ENCODE measurements at regions not wholly inside any gene's neighbourhood (a gene's known extent, or its start where the extent isn't known, plus 50 kb on each side); places are given as distances from the start of the nearest gene placed in this dataset.

DNA sequence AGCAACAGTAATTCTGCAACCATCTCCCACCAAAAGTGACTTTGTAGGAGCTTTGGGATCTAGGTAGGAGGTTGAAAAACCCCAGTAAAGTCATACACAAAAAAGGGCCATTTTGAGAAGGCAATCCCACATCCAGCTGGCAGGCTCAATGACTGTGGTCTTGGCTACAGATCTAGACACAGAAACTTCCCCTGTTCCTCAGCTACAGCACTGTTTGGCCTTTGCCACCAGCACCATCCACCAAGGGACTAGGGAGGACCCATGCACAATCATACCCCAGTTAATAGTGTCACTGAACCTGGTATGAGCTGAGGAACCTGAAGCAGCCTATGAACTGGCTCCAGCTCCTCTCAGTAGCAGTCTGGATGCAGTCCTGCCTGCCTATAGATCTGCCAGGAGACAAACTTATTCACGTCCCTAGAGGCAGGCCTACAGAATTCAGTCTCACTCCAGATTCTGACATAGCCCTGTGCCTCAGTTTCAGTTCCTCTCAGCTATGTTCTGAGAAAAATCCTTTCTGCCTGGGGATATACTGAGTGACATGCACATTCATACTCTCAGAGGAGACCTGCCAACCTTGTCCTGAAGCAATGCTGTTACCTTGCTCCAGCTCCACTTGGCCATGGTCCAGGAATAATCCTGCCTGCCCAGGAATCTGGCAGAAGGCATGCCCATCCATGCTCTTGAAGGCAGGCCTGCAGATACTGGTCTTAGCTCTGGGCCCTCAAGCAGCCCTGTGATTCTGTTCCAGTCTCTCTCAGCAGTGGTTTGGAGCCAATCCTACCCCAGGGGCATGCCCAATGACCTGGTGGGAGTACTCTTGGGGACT lies 2048.3 kb upstream of the PCDH20 start:
- Histone ChIP-seq H3K36me3 (no peaks in the 10 kb centered on the region), H3K27ac (replicated peaks in 1 of 4) (no peak overlapping the region), H3K27me3 (no peaks in the 10 kb centered on the region), H3K9me3 (peaks cover 0 to 13% (median 3%) of the 10 kb centered on the region in 4 donors), H3K4me3 (no peak overlapping the region), H3K4me1 (no peaks in the 10 kb centered on the region)
- TF ChIP-seq POLR2AphosphoS5 (IDR thresholded peaks at IDR 0.05) (no peak), EP300 (IDR thresholded peaks at IDR 0.05) (no peak), POLR2A (IDR thresholded peaks at IDR 0.05; ENCODE audit: low read depth) (no peak)
- TF ChIP-seq, protein P1, sequence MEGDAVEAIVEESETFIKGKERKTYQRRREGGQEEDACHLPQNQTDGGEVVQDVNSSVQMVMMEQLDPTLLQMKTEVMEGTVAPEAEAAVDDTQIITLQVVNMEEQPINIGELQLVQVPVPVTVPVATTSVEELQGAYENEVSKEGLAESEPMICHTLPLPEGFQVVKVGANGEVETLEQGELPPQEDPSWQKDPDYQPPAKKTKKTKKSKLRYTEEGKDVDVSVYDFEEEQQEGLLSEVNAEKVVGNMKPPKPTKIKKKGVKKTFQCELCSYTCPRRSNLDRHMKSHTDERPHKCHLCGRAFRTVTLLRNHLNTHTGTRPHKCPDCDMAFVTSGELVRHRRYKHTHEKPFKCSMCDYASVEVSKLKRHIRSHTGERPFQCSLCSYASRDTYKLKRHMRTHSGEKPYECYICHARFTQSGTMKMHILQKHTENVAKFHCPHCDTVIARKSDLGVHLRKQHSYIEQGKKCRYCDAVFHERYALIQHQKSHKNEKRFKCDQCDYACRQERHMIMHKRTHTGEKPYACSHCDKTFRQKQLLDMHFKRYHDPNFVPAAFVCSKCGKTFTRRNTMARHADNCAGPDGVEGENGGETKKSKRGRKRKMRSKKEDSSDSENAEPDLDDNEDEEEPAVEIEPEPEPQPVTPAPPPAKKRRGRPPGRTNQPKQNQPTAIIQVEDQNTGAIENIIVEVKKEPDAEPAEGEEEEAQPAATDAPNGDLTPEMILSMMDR (IDR thresholded peaks at IDR 0.05), result no peak
- intact Hi-C loops (cut with DNase I), result no loop called here
- WGBS, result 75% methylated on average over 1 of the region's 1 CpG
- DNase-seq (ENCODE audit: extremely low spot score), result no peak

DNA sequence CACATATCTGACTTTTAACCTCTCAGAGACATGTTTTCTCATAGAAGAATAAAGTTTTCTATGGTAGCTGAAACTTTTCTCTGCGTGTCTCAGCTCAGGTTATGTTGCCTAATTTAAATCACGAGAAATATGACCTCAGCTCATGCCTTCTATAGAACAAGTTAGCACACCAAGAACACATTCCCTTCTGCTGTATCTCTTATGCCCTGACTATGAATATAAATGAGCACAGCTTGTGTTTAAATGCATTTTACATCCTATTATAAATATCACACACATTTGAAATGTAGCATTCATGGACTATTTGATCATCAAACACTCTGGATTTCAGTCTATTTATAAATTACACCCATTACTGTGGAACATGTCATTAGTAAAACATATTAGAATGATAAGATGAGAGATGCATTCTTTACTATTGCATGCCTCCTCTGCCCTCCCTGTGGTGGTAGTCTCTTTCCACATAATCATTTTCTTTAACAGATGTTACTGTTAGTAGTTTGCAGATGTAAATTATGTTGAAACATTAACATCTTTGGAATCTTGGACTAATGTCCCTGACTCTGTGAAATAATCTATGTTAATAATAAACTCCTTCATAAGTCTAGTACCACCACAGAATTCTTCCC lies 2044.9 kb upstream of the PCDH20 start:
- H3K36me3 ChIP-seq, result no peaks in the 10 kb centered on the region
- no peaks in the 10 kb centered on the region for H3K27me3 ChIP-seq
- TF ChIP-seq EP300 (IDR thresholded peaks at IDR 0.05) (no peak), POLR2A (IDR thresholded peaks at IDR 0.05; ENCODE audit: low read depth) (no peak), POLR2AphosphoS5 (IDR thresholded peaks at IDR 0.05) (no peak)
- TF ChIP-seq, protein P1 (IDR thresholded peaks at IDR 0.05), result no peak
- DNase-seq (ENCODE audit: extremely low spot score), result no peak
- intact Hi-C loops (cut with DNase I), result no loop called here
- no peak overlapping the region for H3K4me3 ChIP-seq
- peaks cover 0 to 5% (median under 1%) of the 10 kb centered on the region in 4 donors for H3K9me3 ChIP-seq
- 46% methylated on average over 2 of the region's 2 CpGs for WGBS
- H3K27ac ChIP-seq (replicated peaks in 1 of 4), result no peak overlapping the region
- H3K4me1 ChIP-seq, result no peaks in the 10 kb centered on the region

DNA sequence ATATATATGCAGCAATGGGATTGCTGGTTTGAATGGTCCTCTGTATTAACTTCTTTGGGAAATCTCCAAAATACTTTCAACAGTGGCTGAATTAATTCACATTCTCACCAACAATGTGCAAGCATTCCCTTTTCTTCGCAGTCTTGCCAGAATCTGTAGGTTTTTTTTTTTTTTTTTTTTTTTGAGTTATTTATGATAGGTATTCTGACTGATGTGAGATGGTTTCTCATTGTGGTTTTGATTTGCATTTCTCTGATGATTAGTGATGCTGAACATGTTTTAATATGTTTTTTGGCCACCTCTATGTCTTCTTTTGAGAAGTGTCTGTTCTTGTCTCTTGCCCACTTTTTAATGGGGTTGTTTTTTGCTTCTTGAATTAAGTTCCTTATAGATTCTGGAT lies 2041.5 kb upstream of the PCDH20 start:
- 88% methylated on average over 1 of the region's 1 CpG for WGBS

DNA sequence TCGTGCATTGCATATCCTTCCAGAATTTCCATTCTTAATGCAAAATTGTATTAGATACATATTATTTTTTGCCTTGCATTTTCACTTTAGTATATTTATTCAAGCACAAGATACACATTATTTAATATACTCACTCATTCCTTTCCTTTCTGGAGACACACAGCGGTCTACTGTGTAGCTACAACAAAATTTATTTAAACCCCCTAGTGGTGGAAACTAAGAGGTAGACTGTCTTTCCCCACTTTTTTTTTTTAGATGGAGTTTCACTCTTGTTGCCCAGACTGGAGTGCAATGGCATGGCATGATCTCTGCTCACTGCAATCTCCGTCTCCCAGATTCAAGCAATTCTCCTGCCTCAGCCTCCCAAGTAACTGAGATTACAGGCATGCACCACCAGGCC lies 2040.3 kb upstream of the PCDH20 start:
- no peak for DNase-seq (ENCODE audit: extremely low spot score)
- intact Hi-C loops (cut with DNase I), result no loop called here
- Histone ChIP-seq H3K9me3 (no peaks in the 10 kb centered on the region), H3K36me3 (no peaks in the 10 kb centered on the region), H3K4me3 (no peak overlapping the region), H3K27me3 (no peaks in the 10 kb centered on the region), H3K27ac (replicated peaks in 1 of 4) (no peak overlapping the region), H3K4me1 (no peaks in the 10 kb centered on the region)
- TF ChIP-seq POLR2AphosphoS5 (IDR thresholded peaks at IDR 0.05), result no peak
- TF ChIP-seq, protein P1 (IDR thresholded peaks at IDR 0.05), result peak in 1 of 3 experiments; percentile 3
- WGBS, result 93% methylated on average over 3 of the region's 3 CpGs

More for the DNA sequence above, 2041.5 kb upstream of the PCDH20 start:
- intact Hi-C loops (cut with DNase I), result no loop called here
- Histone ChIP-seq H3K4me1 (no peaks in the 10 kb centered on the region), H3K9me3 (no peaks in the 10 kb centered on the region), H3K27ac (replicated peaks in 1 of 4) (no peak overlapping the region), H3K4me3 (no peak overlapping the region), H3K36me3 (no peaks in the 10 kb centered on the region), H3K27me3 (no peaks in the 10 kb centered on the region)
- no peak for TF ChIP-seq POLR2A (IDR thresholded peaks at IDR 0.05; ENCODE audit: low read depth)
- TF ChIP-seq, protein P1 (IDR thresholded peaks at IDR 0.05), result no peak
- no peak for TF ChIP-seq EP300 (IDR thresholded peaks at IDR 0.05)
- no peak for TF ChIP-seq POLR2AphosphoS5 (IDR thresholded peaks at IDR 0.05)
- no peak for DNase-seq (ENCODE audit: extremely low spot score)

Measured in esophagus muscularis mucosa (tissue), 4 donors.